LNCAP (cell line): ENCODE measurements at regions not wholly inside any gene's neighbourhood (a gene's known extent, or its start where the extent isn't known, plus 50 kb on each side); places are given as distances from the start of the nearest gene placed in this dataset.

Experiments
- CTCF ChIP-seq: fragments of 450-650 bp; IDR thresholded peaks from 2 replicates; pipeline ENCODE4 v1.5.1; 2017; ENCODE audit warnings: mild to moderate bottlenecking

- TF ChIP-seq CTCF: no peak
Observed at GRCh38 chr4:108335081-108335480, 166.3 kb upstream of the LEF1 start.

DNA sequence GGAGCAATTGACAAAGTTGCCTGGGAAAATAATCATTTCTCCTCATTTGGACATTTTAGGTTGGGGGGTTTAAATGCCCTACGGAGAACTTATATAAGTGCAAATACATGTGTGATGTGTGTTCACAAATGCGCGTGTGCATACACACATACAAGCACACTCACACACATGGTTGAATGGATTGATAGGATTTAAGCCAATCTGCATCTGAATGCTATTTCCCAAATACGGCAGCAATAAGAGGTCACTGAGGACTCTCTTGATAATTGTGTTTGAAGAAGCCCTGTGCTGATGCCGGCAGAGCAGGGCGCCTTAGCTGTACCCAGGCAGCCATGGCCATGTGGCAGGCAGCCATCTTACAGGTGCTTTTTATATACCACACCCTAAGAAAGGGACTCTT lies 165.3 kb upstream of the LEF1 start:
- no peak for TF ChIP-seq CTCF

DNA sequence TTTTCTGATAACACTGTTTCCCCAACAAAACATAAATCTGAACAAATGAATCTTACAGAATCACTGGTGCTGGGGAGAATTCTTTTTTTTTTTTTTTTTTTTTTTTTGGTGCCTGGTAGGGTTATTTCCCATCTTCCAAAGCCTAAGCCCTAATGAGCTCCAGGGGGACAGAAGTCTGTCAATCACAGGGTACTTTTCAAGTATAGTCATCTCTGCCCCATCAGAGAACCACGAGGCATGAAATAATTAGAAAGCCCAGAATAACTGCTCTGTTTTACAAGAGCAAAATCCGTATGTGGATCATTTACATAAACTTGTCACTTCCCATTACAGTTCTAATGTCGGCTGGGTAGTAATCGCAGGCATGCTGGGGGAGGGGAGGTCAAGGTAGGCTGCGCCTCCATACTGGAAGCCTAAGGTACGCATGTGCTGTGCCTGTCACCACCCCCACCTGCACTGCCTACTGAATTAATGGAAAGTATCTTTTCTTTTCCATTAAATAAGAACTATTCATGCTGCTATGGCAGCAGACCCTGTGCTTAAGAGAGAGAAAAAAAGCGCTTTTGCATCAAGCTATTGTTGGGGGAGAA lies 164.7 kb upstream of the LEF1 start:
- no peak for TF ChIP-seq CTCF

GRCh38 chr4:108331905-108332632 lies 163.3 kb upstream of the LEF1 start:
- TF ChIP-seq CTCF: no peak

DNA sequence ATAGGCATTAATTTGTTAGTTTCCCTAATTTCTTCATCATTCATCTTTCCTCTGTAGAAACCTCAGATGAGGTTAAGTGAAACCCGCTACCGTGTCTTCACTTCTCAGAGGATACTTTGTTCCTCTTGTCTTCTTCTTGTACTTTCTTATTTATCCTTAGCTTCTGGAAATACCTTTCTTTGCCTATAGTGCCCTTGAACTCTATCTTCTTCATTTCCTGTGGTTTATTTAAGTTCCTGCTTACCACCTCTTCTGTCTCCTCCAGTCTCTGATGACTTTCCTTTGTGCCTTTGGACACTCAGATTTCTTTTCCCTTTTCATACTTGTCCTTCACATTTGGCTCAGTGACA lies 159.6 kb upstream of the LEF1 start:
- no peak for TF ChIP-seq CTCF

- no peak for TF ChIP-seq CTCF
Observed at GRCh38 chr4:108327642-108328382, 159.1 kb upstream of the LEF1 start.

- TF ChIP-seq CTCF: no peak
Observed at GRCh38 chr4:108325561-108325960, 156.8 kb upstream of the LEF1 start.
